ENCODE measurements at regions not wholly inside any gene's neighbourhood (a gene's known extent, or its start where the extent isn't known, plus 50 kb on each side); places are given as distances from the start of the nearest gene placed in this dataset.

DNA sequence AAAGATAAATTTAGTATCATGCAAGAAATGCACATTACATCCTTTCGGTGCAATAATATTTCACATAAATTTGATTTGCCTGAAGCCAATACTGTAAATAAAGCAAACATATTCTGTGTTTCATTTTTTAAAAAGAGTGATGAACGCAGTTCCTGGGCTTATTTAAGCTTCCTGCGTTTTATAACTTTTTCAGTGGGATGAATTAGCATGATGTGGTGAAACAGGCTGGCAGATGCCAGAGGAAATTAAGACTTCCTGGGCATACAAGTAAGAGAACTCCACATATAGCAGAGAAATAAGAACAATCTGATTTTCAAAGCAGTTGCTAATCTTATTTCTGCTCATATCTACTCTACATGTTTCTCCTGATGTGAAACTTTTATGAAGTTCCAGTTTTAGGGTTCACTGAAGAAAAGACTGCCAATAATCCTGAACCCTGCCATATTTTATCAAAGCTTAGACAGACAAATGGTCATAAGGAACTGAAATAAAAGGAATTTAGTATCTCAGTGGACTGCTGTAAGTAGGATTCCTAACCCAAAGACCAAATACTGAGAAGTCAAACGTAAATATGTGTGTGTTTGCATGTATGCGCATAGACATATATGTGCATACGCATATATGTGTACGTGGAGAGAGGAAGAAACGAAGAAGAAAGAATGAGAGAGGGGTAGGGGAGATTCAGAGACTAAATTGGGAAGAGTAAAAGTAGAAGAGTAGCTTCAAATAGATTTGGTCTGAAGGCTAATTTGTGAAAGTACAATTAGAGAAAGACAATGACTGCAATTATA lies 628.6 kb upstream of the CCDC54 start:
- no peak for DNase-seq (ENCODE audit: low read depth)

GRCh38 chr3:106750092-106750491 lies 627.1 kb upstream of the CCDC54 start:
- DNase-seq (ENCODE audit: low read depth): no peak

DNA sequence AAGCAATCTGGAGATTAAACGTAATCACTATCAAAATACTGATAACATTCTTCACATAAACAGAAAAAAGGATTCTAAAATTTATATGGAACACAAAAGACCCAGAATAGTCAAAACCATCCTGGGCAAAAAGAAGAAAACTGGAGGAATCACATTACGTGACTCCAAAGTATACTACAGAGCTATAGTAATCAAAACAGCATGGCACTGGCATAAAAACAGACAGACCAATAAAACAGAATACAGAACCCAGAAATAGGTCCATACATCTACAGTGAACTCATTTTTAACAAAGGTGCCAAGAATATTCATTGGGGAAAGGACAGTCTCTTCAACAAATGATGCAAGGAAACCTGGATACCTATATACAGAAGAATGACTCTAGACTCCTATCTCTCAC lies 621.9 kb upstream of the CCDC54 start:
- DNase-seq (ENCODE audit: low read depth): no peak

- DNase-seq (ENCODE audit: low read depth): no peak
These were observed 620.3 kb upstream of the CCDC54 start for GRCh38 chr3:106756901-106757300.

DNA sequence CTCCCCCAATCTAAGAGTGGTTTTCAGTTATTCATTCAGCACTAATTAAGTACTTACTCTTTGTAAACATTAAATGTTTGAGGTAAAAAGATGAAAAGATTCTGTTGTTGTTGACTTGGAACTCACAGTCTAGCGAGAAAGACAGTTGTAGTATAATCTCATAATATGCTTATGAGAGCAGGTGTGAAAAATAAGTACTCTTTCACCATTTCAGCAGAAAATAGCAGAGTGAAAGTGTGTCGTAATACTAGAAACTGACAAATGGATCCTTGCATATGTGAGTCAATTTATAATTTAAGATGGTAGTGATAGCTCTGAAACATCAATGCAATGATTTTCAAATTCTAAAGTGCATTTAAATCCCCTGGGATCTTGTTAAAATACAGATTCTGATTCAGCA lies 618.8 kb upstream of the CCDC54 start:
- DNase-seq (ENCODE audit: low read depth): no peak

DNA sequence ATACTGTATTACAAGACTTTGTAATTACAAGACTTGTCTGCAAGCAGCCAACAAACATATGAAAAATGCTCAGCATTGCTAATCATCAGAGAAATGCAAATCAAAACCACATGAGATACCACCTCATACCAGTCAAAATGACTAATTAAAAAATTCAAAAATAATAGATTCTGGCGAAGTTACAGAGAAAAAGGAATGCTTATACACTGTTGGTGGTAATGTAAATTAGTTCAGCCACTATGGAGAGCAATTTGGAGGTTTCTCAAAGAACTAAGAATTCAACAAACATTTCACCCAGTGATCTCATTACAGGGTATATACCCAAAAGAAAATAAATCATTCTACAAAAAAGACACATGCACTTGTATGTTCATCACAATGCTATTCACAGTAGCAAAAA lies 617.5 kb upstream of the CCDC54 start:
- DNase-seq (ENCODE audit: low read depth): no peak

DNA sequence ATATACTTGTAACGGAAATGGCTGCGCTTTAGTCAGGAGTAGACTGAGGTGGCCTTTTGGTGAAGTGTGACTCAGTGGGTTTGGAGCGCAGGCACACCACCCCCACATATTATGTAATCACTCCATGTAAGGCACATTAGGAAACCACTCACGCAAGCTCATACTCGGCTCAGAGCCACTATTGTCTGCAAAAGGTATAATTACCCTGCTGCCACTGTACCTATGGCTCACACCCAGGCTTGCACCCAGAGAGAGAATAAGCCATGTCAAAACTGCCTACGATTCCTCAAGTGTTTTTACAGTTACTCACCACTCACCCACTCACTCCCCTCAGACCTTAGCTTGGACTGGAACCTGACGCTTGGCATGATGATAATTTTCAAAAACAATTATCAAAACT lies 611.9 kb upstream of the CCDC54 start:
- peak; percentile 86 for DNase-seq (ENCODE audit: low read depth)

DNA sequence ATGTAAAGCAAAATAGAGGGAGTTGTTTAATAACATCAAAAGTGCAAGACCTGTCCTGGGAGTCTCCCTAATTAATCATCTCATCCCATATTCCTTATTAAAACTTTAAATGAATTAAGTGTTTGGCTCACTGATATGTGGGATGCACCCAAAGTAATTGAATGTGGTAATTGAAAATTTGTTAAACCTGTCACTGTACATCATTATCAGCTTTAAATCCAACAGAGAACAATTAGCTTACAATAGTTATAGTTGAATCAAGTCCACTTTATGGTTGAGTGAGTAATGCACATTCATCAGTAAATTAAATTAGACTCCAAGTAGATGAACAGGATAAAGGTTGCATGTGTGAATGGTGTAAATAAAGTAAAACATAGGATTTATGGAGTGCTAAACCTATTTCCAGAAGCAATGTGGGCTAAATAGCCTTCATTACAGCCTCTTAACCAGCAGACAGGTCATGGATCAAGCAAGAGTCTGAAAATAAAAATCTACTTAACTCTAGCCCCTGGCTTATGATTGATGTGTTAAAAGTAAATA lies 608.2 kb upstream of the CCDC54 start:
- DNase-seq (ENCODE audit: low read depth): peak; percentile 19

GRCh38 chr3:106773795-106774194 lies 603.4 kb upstream of the CCDC54 start:
- no peak for DNase-seq (ENCODE audit: low read depth)

DNA sequence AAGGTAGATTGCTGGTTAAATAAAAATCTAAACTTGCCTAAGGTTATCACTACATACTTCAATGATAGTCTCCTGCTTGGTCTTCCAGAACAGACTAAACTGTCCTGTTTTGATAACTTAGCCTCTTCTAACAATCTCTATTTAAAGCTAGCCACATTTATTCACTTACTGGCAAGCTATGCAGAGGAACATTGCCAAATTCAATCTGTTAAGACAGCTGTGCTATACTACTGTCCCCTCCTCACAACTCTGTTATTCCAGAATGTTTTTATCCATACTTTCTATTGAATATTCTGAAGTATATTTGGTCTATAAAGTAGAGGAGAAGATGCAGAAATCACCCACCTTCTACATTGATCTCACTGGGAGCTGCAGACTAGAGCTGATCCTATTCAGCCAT lies 594.0 kb upstream of the CCDC54 start:
- no peak for DNase-seq (ENCODE audit: low read depth)

GRCh38 chr3:106789276-106789675 lies 588.0 kb upstream of the CCDC54 start:
- DNase-seq (ENCODE audit: low read depth): no peak

- DNase-seq (ENCODE audit: low read depth): no peak
These were observed 584.5 kb upstream of the CCDC54 start for GRCh38 chr3:106792716-106793115.

DNA sequence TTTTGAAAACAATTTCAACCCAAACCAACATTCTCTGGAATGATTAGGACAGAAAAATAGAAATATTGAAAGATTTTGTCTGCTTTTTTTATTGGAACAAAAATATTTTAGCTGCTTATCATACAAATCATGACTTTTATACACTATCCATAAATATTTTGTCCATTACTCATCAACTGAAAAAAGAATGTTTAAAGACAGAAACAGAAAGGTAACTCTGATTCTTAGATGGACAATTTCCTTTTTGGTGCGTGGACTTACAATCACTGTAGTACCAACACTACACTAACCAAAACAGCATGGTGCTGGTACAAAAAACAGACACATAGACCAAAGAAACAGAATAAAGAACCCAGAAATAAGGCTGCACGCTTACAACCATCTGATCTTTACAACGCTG lies 582.8 kb upstream of the CCDC54 start:
- DNase-seq (ENCODE audit: low read depth): no peak

DNA sequence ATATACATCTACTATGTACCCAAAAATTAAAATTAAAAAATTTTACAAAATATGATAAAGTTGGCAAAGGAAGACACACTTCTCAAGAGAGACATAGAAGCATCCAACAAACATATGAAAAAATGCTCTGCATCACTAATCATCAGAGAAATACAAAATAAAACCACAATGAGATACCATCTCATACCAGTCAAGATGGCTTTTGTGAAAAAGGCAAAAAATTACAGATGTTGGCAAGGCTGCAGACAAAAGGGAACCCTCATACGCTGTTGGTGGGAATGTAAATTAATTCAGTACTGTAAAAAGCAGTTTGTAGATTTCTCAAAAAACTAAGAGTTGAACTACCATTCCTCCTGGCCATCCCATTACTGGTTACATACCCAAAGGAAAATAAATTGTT lies 581.7 kb upstream of the CCDC54 start:
- no peak for DNase-seq (ENCODE audit: low read depth)

- DNase-seq (ENCODE audit: low read depth): peak; percentile 99
These were observed 579.8 kb upstream of the CCDC54 start for GRCh38 chr3:106797461-106797860.

DNA sequence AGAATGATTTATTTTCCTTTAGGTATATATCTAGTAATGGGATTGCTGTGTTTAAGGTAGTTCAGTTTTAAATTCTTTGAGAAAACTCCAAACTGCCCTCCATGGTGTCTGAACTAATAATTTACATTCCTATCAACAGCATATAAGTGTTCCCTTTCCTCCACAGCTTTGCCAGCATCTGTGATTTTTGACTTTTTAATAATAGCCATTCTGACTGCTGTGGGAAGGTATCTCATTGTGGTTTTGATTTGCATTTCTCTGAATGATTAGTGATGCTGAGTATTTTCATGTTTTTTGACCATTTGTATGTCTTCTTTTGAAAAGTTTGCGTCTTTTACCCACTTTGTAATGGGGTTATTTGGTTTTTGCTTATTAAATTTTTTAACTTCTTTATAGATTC lies 571.6 kb upstream of the CCDC54 start:
- DNase-seq (ENCODE audit: low read depth): no peak

DNA sequence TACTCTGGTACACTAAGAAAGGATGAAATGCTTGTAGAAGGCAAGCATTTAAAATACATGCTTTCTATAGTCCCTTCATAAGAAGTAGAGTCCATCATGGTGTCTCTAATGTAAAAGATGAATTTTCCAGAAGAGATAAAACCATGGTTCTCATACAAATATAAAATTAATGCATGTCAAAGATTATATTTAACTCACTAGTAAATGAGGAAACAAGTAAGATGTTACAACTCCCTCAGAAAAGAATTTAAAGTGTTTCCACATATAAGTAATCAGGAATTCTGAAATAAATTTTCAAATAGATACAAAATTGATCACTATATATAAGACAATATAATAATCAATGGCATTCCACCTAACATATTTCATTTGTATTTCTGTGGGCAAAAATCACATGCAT lies 570.3 kb upstream of the CCDC54 start:
- no peak for DNase-seq (ENCODE audit: low read depth)

DNA sequence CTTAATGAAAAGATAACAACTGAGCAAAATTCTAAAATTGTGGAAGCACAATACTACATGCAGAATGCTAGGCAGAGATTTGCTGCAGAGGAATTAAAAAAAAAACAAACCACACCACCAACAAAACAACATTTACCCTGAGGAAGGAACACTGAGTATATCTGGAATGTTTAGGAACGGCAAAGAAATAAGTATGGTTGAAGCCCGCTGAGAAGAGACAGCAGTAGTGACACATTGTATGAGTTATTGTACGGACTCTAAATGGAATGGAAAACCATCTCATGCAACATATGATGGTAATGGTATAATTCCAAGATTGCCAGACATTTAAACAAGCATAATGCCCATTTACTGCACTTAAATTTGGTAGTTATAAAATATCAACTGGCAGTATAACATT lies 568.2 kb upstream of the CCDC54 start:
- no peak for DNase-seq (ENCODE audit: low read depth)

GRCh38 chr3:106809623-106810299 lies 567.5 kb upstream of the CCDC54 start:
- no peak for DNase-seq (ENCODE audit: low read depth)

DNA sequence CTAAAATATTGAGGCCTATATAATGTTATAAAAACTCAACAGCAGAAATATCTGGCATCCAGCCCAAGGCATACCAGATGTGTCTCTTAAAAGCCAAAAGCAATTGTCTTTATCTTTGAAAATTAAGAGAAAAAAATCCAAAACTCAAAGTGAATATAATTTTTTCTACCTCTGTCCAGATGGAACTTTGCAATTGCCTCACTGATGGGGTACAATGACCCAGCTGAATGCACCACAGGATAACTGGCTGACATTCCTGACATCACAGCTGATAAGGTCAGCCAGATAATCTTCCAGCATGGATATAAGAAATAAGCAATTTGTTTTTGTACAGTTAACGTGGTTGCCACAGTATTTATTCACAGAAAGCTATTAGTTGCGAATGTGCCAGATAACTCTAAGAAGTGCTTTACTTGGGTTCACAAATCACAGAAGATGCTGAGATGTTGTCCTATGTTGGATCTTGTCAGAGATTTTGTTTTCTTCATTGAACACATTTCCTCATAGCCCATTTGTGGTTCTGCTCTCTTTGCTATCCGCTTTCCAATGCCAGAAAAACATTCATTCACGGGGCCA lies 566.9 kb upstream of the CCDC54 start:
- no peak for DNase-seq (ENCODE audit: low read depth)

DNA sequence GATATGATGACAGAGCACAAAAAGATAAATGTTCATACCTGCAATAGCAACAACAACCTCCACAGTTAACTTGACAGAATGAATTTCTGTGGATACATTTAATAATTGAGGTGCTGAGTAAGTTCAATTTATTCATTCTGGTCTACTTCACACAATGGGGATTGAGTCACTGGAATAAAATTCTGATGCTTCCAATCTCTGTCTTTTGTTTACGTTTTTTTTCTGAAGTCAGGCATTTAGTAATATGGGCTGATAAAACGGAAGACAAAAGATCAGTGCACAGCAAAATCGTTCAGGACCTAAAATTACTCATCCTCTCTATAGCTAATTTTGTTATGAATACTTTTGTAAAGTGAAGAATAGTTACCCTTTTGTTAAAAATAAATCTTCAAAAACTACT lies 565.9 kb upstream of the CCDC54 start:
- DNase-seq (ENCODE audit: low read depth): peak; percentile 83

DNA sequence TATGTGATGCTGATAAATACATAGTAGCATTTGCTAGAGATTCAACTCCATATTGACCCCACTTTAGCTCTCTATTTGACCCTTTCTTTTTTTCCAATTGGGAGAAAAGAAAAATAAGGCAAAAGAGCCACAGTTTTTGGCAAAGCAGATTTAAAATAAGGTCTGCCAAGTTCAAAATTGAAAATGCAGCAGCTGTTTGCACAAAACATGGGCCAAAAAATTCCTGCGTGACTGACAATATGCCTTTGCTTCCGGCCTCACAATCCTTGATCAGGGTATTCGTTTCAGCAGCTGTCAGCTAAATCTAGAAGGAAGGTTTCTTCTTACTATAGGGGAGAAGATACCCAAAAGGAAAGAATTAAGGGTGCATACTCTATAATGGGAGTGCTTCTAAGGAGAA lies 563.5 kb upstream of the CCDC54 start:
- DNase-seq (ENCODE audit: low read depth): no peak

GRCh38 chr3:106814231-106814630 lies 563.0 kb upstream of the CCDC54 start:
- DNase-seq (ENCODE audit: low read depth): no peak
